Liver (tissue), 1 donor: ENCODE measurements at regions not wholly inside any gene's neighbourhood (a gene's known extent, or its start where the extent isn't known, plus 50 kb on each side); places are given as distances from the start of the nearest gene placed in this dataset. TPM values are rescaled to one million over a fixed set of nuclear protein-coding genes. Genes with fewer than 3 reads are reported as not detected.

ENCODE experiments used
- small RNA-seq: library from RNA; depleted of rRNA; stranded (forward); fragments of <200 nt; gene quantifications from one replicate; pipeline ENCODE3, GENCODE V24; 2014

Small RNA genes lying in the stretch of these regions (small RNA-seq; reads per million reads assigned to genes)
- not detected for gene RN7SKP279
